Thoracic aorta (tissue), 2 donors: ENCODE measurements at regions not wholly inside any gene's neighbourhood (a gene's known extent, or its start where the extent isn't known, plus 50 kb on each side); places are given as distances from the start of the nearest gene placed in this dataset.

ENCODE experiments used
- ATAC-seq: fragments of 150-250 bp; one replicate; pipeline ENCODE4 v1.8.0; 2017; ENCODE audit warnings: low read depth; ENCODE audit not compliant: insufficient number of reproducible peaks, low FRiP score
- DNase-seq: peaks from one replicate; pipeline ENCODE4 v3.0.0-alpha.2; 2020; ENCODE audit warnings: low spot score
- H3K27ac ChIP-seq, 2 donors: fragments of 200-600 bp; sonication (generic); 1 replicate in 1 of 2; 2 replicates in 1 of 2; pipeline ENCODE4 v1.5.1; 2016; ENCODE audit warnings: mild to moderate bottlenecking in 2 of 2, moderate library complexity in 2 of 2
- H3K27me3 ChIP-seq: fragments of 200-600 bp; sonication (generic); replicated peaks from 2 replicates; pipeline ENCODE4 v1.6.0; 2016; ENCODE audit warnings: mild to moderate bottlenecking; ENCODE audit not compliant: insufficient read depth
- H3K36me3 ChIP-seq: fragments of 200-600 bp; sonication (generic); one replicate; pipeline ENCODE4 v1.5.1; 2016
- H3K4me1 ChIP-seq, 2 donors: fragments of 200-600 bp; sonication (generic); 1 replicate in 1 of 2; 2 replicates in 1 of 2; pipeline versions ENCODE4 v1.5.1 to v1.6.0; 2016; ENCODE audit warnings: low read depth in 2 of 2, mild to moderate bottlenecking in 1 of 2; ENCODE audit not compliant: control insufficient read depth in 1 of 2
- H3K4me3 ChIP-seq: fragments of 200-600 bp; sonication (generic); 2 replicates; pipeline ENCODE4 v1.5.1; 2016; ENCODE audit warnings: mild to moderate bottlenecking
- H3K9me3 ChIP-seq: fragments of 200-600 bp; sonication (generic); 2 replicates; pipeline ENCODE4 v1.5.1; 2016
- CTCF ChIP-seq: fragments of 200-600 bp; sonication (generic); IDR thresholded peaks from one replicate; pipeline ENCODE4 v1.5.1; 2019; ENCODE audit warnings: antibody characterized with exemption

- H3K27ac ChIP-seq = no peak overlapping the region
- H3K36me3 ChIP-seq = no peaks in the 10 kb centered on the region
- no peaks in the 10 kb centered on the region for H3K27me3 ChIP-seq
- TF ChIP-seq CTCF = no peak
- H3K9me3 ChIP-seq = no peaks in the 10 kb centered on the region
- no peak for ATAC-seq
- H3K4me1 ChIP-seq = peaks cover 2 to 23% of the 10 kb centered on the region in 2 donors
- DNase-seq = no peak
- H3K4me3 ChIP-seq = no peak overlapping the region
Observed at GRCh38 chr4:124307143-124307542, 405.4 kb downstream of the ANKRD50 start.

- Histone ChIP-seq H3K4me3 (no peak overlapping the region), H3K9me3 (no peaks in the 10 kb centered on the region), H3K27me3 (no peaks in the 10 kb centered on the region), H3K27ac (no peak overlapping the region), H3K4me1 (no peaks in the 10 kb centered on the region), H3K36me3 (no peaks in the 10 kb centered on the region)
- DNase-seq = no peak
- TF ChIP-seq CTCF = no peak
- ATAC-seq = no peak
Observed at GRCh38 chr4:124318292-124318691, 394.2 kb downstream of the ANKRD50 start.

GRCh38 chr4:124321364-124321763 lies 391.2 kb downstream of the ANKRD50 start:
- TF ChIP-seq CTCF = no peak
- Histone ChIP-seq H3K27ac (no peak overlapping the region), H3K27me3 (no peaks in the 10 kb centered on the region), H3K4me3 (no peak overlapping the region), H3K4me1 (no peaks in the 10 kb centered on the region), H3K9me3 (no peaks in the 10 kb centered on the region), H3K36me3 (no peaks in the 10 kb centered on the region)
- DNase-seq = no peak
- no peak for ATAC-seq

- H3K36me3 ChIP-seq = no peaks in the 10 kb centered on the region
- TF ChIP-seq CTCF = peak; percentile 53
- ATAC-seq (no peak), DNase-seq (no peak)
- H3K27me3 ChIP-seq = no peaks in the 10 kb centered on the region
- H3K27ac ChIP-seq = no peak overlapping the region
- no peak overlapping the region for H3K4me3 ChIP-seq
- no peaks in the 10 kb centered on the region for H3K4me1 ChIP-seq
- no peaks in the 10 kb centered on the region for H3K9me3 ChIP-seq
Observed at GRCh38 chr4:124322234-124323065, 390.1 kb downstream of the ANKRD50 start.

GRCh38 chr4:124325690-124326089 lies 386.8 kb downstream of the ANKRD50 start:
- no peak overlapping the region for H3K4me3 ChIP-seq
- no peaks in the 10 kb centered on the region for H3K4me1 ChIP-seq
- H3K36me3 ChIP-seq = no peaks in the 10 kb centered on the region
- no peaks in the 10 kb centered on the region for H3K9me3 ChIP-seq
- H3K27ac ChIP-seq = no peak overlapping the region
- H3K27me3 ChIP-seq = no peaks in the 10 kb centered on the region
- TF ChIP-seq CTCF = no peak
- no peak for DNase-seq
- ATAC-seq = no peak
